Keratinocyte (primary cell): ENCODE measurements at regions not wholly inside any gene's neighbourhood (a gene's known extent, or its start where the extent isn't known, plus 50 kb on each side); places are given as distances from the start of the nearest gene placed in this dataset.

Experiments
- CTCF ChIP-seq, 3 experiments: IDR thresholded peaks in 1 of 3; conservative IDR thresholded peaks in 1 of 3; optimal IDR thresholded peaks in 1 of 3; 2 replicates in 2 of 3; 3 replicates in 1 of 3; pipeline versions ENCODE3 to v1.5.1; 2011; ENCODE audit warnings: low read length in 3 of 3, mild to moderate bottlenecking in 3 of 3, moderate library complexity in 2 of 3, control low read depth in 1 of 3, inconsistent platforms in 1 of 3; ENCODE audit not compliant: insufficient read depth in 2 of 3; ENCODE audit errors: extremely low read depth in 1 of 3
- EZH2 ChIP-seq: IDR thresholded peaks from one replicate; pipeline ENCODE4 v1.6.1; 2012; ENCODE audit warnings: inconsistent platforms, mild to moderate bottlenecking, low read length, moderate library complexity

GRCh38 chr15:72866182-72866581, 82.6 kb upstream of the ADPGK start:
- TF ChIP-seq CTCF (optimal IDR thresholded peaks at IDR 0.05 in 1 of 3, IDR thresholded peaks at IDR 0.05 in 1 of 3, conservative IDR thresholded peaks at IDR 0.05 in 1 of 3; ENCODE audit: extremely low read depth in 1 of 3, insufficient read depth in 2 of 3, low read length in 3 of 3), result no peak
- no peak for TF ChIP-seq EZH2
